IPS DF 4.7 (cell line): ENCODE measurements at regions not wholly inside any gene's neighbourhood (a gene's known extent, or its start where the extent isn't known, plus 50 kb on each side); places are given as distances from the start of the nearest gene placed in this dataset.

ENCODE experiments used
- DNase-seq: peaks from one replicate; pipeline ENCODE4 v3.0.0-alpha.2; 2013; ENCODE audit warnings: low spot score; ENCODE audit errors: extremely low read depth

- DNase-seq: no peak
These were observed 133.4 kb downstream of the JCAD start for GRCh38 chr10:29925771-29926692.

- no peak for DNase-seq
These were observed 134.9 kb downstream of the JCAD start for GRCh38 chr10:29924436-29924835.

DNA sequence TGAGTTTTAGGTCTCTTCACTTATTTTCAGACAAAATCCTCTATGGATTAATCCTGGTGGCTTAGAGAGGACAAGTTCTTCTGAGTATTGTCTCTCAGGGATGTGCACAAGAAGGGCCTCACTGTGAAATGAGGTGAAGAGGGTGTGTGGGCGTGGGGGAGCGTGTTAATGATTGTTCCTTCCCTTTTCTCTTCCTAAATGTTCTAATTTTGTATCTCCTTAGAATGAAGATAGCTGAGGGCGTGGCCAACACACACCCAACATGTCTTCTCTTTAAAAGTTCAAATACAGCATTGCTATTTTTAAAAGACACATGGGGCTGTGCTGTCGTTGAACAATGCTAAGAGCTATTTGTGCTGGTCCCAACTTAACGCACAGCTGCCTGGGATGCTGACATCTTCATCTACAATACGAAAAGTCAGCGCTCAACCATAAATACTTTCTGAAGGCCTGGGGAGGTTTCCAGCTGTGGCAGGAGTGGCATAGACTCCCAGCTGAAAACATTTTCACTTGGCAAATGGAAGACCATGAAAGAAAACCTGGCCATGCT is 135.9 kb downstream of the JCAD start:
- no peak for DNase-seq

- DNase-seq: no peak
These were observed 136.5 kb downstream of the JCAD start for GRCh38 chr10:29922892-29923291.

- DNase-seq: no peak
These were observed 137.2 kb downstream of the JCAD start for GRCh38 chr10:29922226-29922625.

DNA sequence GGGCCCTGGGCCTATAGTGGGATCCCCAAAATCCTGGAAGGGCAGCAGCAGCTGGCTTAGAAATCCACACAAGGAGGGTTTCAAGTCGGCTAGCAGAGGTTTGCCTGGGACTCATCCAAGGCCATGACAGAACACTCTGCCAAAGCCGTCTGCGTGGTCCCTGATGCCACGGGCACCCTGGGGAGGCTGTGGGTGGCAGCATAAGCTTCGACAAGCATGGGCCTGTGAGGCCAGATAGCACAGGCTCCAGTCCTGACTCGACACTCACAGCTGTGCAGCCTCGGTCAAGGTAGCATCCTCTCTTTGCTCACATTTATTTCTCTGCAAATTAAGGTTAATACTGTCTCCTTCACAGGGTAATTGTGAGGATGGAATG is 138.3 kb downstream of the JCAD start:
- no peak for DNase-seq

- DNase-seq: no peak
These were observed 138.8 kb downstream of the JCAD start for GRCh38 chr10:29920408-29921070.

GRCh38 chr10:29918623-29919400 is 140.6 kb downstream of the JCAD start:
- no peak for DNase-seq

DNA sequence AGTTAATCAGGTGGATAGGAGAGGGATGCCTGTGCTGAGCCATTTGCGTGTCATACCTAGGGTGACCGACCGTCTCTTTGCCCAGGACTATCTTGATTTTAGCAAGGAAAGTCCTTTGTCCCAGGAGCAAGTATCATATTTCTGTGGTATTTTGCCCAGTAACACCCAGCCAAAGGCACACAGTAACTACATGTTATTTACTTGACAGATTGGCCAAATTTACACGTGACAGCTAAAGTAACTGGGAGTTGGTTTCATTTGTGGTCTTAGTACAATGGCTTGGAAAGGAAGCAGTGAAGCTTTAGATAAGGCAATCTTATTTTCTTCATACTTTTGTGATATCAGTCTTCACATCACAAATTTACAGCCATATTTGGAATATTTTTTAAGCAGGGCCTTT is 142.1 kb downstream of the JCAD start:
- DNase-seq: no peak

DNA sequence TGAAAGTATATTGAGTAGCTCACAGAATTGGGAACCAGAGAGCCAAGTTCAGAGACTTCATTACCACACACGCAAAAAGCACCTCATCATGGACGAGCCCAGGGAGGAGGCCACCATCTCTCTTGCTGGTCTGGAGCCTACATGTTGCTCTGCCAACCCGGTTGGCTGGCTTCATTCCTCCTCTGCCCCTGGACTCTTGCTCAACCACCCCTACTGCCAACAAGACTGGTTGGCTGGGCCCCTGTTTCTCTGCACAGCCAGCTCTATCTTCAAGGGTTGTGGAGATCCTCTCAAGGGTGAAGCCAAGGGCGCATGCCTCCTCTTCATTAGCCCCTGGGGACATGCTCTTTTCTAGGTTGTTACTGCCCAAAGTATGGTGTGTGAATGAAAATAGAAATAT is 142.7 kb downstream of the JCAD start:
- no peak for DNase-seq

DNA sequence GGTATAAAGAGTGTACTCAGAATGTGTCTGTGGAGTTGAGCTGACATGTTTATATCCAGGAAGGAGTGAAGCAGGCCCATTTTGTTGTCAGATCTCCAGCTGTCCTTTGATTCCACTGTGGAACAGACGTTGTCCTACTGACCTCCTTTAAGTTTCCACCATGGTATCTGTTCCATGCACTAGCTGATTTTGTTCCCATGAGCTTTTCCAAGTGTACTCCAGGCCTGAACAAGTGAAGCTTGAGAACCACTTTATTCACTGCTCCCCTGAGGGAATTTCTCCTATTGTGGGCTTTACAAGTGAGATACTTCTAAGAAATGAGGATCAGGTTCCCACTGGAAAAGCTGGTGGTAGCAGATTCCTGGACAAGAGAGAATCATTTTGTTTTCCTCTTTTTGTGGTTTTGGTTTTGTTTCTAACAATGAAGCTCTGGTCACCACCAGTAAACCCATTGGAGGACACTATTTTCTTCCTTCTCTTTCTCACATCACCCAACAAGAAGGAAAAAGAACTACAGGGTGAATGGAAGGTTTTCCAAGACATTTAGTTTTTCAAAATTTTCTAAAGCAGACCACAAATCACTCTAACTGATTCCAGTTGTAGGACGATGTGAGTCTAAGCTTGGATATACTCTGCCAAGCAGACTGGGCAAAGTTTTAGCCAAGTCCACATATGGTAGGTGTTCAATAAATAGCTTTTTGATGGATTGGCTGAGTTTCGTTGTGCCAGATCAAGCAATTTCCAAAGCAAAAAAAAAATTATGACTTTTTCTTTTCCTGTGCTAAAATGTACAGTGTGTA is 144.2 kb downstream of the JCAD start:
- DNase-seq: no peak

DNA sequence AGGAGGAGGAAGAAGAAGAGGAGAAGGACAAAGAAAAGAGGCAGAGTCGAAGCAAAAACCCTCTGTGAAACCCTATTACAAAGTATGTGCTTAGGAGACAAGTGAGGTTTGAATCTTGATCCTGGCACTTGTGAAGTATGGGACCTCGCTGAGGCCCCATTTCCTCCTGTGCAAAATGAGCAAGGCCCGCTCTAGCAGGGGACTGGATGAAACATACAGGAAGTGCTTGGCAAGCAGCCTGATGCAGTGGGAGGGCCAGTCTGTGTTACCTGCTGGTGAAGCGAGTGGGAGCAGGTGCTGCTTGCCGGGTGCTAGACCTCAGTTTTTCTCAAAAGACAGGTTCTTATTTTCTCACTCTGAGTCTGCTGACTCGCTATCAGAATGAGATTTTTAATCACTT is 150.4 kb downstream of the JCAD start:
- no peak for DNase-seq

DNA sequence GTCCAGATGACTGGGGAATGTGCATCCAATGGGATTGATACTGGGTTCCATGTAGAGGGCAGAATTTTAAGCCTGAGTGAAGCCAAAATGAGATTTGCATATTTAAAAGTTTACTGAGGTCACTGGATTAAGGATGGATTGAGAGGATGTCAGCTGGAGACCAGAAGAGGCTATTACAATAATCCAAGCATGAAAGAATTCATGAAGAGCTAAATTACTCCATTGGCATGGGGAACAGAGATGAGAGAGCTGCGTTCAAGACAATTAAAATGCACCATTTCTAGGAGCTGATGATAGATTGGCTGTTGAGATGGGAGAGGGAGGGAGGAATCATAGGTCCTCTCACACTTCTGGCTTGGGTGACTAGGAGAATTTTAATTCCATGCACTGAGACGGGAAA is 158.5 kb downstream of the JCAD start:
- no peak for DNase-seq

GRCh38 chr10:29897999-29898716 is 161.2 kb downstream of the JCAD start:
- DNase-seq: no peak

DNA sequence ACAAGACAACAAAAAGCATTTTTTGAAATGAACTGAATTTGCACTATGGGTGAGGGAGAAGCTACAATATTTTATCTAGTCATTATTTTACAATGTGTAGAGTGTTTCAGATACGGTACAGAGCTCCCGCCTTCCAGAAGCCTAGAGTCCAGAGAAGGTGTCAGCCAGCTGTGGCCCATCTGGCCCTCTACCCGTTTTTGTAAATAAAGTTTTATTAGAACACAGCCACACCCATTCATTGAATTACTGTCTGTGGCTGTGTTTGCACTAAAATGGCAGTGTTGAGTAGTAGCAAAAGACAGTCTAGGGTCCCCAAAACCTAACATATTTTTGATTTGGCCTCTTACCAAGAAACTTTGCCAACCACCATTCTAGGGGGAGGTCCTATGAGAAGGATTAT is 162.0 kb downstream of the JCAD start:
- no peak for DNase-seq

GRCh38 chr10:29896053-29896452 is 163.3 kb downstream of the JCAD start:
- DNase-seq: no peak

DNA sequence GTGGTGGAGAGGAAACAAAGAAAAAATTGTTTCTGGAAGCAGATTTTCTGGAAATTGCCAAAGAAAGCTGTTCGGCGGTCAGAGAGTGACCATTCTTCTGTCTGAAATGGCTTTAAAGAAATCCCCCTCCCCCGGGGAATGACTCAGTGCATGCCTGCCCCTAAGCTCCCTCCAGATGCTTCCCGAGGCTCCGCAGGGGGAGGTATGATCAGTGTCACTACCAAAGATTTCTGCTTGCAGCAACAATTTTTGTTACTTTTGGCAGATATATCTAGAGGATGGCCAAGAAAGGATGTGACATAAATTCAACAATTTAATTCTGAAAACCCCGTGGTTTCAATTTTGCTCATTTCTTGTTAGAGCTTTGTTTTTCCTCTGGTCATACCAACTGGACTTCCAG is 163.9 kb downstream of the JCAD start:
- DNase-seq: no peak

- no peak for DNase-seq
These were observed 171.1 kb downstream of the JCAD start for GRCh38 chr10:29888321-29888720.

DNA sequence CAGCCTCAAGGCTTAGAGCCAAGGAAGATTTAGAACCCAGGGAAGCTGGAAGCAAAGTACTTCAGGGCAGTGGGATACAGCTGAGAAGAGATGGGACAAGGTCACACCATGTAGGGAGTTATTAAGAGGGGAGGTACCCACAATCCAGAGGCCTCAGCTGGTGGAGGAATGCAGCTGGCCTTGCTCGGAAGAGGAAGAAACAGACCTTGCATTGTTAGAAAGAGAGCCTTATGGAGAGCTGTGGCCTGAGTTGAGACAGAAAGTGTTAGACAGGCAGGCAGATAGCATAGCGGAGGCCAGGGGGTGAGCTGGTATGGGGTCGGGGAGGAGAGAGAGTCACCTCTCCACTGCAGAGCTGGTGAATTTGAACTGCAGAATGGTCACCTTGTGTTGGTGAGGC is 173.1 kb downstream of the JCAD start:
- no peak for DNase-seq

DNA sequence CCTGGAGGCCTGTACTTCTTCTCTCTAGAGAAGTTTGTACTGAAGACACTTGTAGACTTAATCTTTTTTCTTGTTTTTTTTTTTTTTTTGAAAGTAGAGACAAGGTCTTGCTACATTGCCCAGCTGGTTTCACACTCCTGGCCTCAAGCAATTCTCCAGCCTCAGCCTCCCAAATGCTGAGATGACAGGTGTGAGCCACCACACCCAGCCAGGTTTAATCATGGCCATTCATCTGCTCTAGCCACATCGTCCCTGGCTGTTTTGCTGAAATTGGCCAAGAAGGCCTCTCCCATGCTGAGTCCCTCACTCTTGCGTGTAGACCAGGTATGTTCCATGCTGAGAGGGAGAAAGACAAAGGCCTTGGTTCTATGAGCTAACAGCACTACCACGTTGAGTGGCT is 176.2 kb downstream of the JCAD start:
- DNase-seq: no peak
